ENCODE measurements at regions not wholly inside any gene's neighbourhood (a gene's known extent, or its start where the extent isn't known, plus 50 kb on each side); places are given as distances from the start of the nearest gene placed in this dataset.
"Not testable (repeated sequence)": the region's sequence is repeated elsewhere in the genome, so short reads cannot be mapped to it uniquely, and the experiment has no call there.

DNA sequence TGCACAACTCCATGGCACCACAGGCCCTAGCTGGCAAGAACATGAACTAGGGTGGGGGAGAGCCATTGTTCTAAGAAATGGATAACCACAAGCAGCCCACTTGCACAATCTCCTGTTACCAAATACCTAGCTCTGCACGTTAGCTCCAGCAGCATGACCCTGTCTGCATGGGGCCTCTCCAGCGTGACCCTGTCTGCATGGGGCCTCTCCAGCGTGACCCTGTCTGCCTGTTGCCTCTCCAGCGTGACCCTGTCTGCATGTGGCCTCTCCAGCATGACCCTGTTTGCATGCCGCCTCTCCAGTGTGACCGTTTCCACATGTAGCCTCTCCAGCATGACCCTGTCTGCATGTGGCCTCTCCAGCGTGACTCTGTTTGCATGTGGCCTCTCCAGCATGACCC is 356.7 kb downstream of the CNTNAP3B start:
- H3K4me3 Mint-ChIP-seq (ENCODE audit: low read depth, unreplicated experiment); BruUV-seq (replicated peaks); H3K4me1 Mint-ChIP-seq (ENCODE audit: low read depth, unreplicated experiment); H3K9me3 Mint-ChIP-seq (ENCODE audit: low read depth, unreplicated experiment); H3K36me3 Mint-ChIP-seq (ENCODE audit: insufficient read depth, unreplicated experiment); CTCF ChIA-PET; DNase-seq; intact Hi-C loops (cut with micrococcal nuclease; ENCODE audit: unreplicated experiment); H3K27ac Mint-ChIP-seq (ENCODE audit: unreplicated experiment); H3K27me3 Mint-ChIP-seq (ENCODE audit: unreplicated experiment): not testable (repeated sequence)

DNA sequence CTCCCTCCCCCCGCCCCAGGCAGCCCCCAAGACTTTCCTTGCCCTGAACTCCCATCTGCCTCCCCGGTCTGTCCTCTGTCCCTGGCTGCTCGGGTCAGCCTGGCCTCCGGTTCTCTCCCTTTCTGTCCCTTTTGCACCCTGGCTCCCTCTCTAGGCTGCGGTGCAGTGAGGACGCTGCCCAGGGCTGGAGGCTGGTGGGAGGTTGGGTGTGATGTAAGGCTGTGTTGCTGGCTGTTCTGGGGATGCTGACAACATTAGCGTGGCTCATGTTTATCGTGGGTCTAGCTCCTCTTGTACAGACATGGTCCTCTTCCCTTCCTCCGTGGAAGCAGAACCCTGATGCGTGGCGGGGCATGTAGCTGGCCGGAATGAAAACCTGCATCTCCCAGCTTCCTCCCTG is 357.5 kb downstream of the CNTNAP3B start:
- H3K9me3 Mint-ChIP-seq (ENCODE audit: low read depth, unreplicated experiment); H3K27me3 Mint-ChIP-seq (ENCODE audit: unreplicated experiment); H3K4me3 Mint-ChIP-seq (ENCODE audit: low read depth, unreplicated experiment); H3K27ac Mint-ChIP-seq (ENCODE audit: unreplicated experiment); intact Hi-C loops (cut with micrococcal nuclease; ENCODE audit: unreplicated experiment); CTCF ChIA-PET; DNase-seq; H3K4me1 Mint-ChIP-seq (ENCODE audit: low read depth, unreplicated experiment); H3K36me3 Mint-ChIP-seq (ENCODE audit: insufficient read depth, unreplicated experiment); BruUV-seq (replicated peaks): not testable (repeated sequence)

DNA sequence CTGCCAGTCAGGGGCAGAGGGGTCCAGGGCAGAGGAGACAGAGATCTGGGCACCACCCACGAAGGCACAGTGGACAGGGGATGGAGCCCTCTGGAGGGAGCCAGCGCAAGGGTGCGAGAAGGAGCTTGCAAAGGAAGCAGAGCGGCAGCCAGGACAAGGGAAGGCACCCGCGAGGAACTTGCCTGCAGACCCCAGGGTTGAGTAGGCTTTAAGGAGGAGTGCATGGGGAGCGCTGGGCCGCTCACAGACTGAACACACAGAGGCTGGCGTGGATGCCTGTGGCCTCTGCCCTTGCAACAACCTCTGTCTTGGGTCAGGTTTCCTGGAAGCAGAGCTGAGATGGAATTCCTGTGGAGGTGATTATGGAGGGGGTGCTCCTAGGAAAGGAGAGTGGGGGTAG is 374.4 kb downstream of the CNTNAP3B start:
- H3K27ac Mint-ChIP-seq (ENCODE audit: unreplicated experiment); CTCF ChIA-PET; H3K36me3 Mint-ChIP-seq (ENCODE audit: insufficient read depth, unreplicated experiment); DNase-seq; H3K27me3 Mint-ChIP-seq (ENCODE audit: unreplicated experiment); intact Hi-C loops (cut with micrococcal nuclease; ENCODE audit: unreplicated experiment); H3K9me3 Mint-ChIP-seq (ENCODE audit: low read depth, unreplicated experiment); H3K4me3 Mint-ChIP-seq (ENCODE audit: low read depth, unreplicated experiment); BruUV-seq (replicated peaks); H3K4me1 Mint-ChIP-seq (ENCODE audit: low read depth, unreplicated experiment): not testable (repeated sequence)

DNA sequence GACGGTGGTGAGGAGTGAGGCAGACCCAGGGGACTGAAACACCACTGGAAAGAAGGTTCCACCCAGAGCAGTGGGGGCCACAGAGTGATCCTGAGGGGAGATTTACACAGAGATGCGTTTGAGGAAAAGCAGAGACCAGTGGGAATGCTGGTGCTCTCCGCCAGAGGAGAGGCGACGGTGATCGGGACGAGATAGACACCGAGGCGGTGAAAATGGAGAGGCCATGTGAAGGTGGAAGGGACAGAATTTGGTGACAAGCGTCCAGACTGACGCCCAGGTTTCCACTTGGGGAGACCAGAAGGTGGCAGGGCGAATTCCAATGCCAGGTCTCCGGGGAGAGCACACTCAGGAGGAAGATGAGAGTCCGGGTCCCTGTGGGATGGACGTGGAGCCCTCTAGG is 374.8 kb downstream of the CNTNAP3B start:
- H3K4me1 Mint-ChIP-seq (ENCODE audit: low read depth, unreplicated experiment); H3K4me3 Mint-ChIP-seq (ENCODE audit: low read depth, unreplicated experiment); H3K27ac Mint-ChIP-seq (ENCODE audit: unreplicated experiment); H3K36me3 Mint-ChIP-seq (ENCODE audit: insufficient read depth, unreplicated experiment); H3K27me3 Mint-ChIP-seq (ENCODE audit: unreplicated experiment); DNase-seq; H3K9me3 Mint-ChIP-seq (ENCODE audit: low read depth, unreplicated experiment); intact Hi-C loops (cut with micrococcal nuclease; ENCODE audit: unreplicated experiment); BruUV-seq (replicated peaks); CTCF ChIA-PET: not testable (repeated sequence)

DNA sequence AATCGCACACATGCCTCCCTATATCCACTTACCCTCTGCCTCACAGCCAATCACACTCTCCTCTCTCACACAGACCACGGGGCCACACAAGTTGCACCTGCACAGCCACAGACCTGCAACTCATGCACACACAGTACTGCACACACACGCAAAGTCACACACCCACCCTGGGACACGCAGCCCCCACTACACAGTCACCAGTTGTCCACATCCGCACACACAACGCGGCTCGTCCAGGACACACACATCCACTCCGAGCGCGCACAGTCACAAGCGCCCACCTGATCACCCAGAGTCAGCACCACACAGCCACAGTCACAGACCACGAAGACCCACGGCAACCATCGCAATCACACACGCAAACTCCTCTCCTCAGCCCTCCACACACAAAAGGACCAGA is 387.3 kb downstream of the CNTNAP3B start:
- H3K4me3 Mint-ChIP-seq (ENCODE audit: low read depth, unreplicated experiment) = not testable (repeated sequence)

DNA sequence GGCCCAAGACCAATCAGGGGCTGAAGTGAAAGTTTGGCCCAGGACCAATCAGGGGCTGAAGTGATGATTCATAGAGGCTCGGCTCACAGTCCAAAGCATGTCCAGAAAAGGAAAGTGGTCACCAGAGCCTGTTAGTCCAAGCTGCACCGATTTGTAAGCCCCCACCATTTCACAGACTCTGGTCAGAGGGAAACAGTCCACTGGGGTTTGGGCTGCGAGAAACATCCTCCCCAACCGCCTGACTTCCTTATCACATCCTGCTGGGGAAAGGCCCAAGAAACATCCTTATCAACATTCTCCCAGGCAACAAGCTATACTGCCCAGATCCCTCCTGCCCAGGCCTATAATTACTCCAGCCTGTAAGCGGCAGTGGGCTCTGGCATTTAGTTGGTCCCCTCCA is 388.1 kb downstream of the CNTNAP3B start:
- H3K27ac Mint-ChIP-seq (ENCODE audit: unreplicated experiment); intact Hi-C loops (cut with micrococcal nuclease; ENCODE audit: unreplicated experiment); BruUV-seq (replicated peaks): not testable (repeated sequence)

More for the DNA sequence above, 387.3 kb downstream of the CNTNAP3B start:
- H3K4me1 Mint-ChIP-seq (ENCODE audit: low read depth, unreplicated experiment); H3K9me3 Mint-ChIP-seq (ENCODE audit: low read depth, unreplicated experiment); CTCF ChIA-PET; DNase-seq; intact Hi-C loops (cut with micrococcal nuclease; ENCODE audit: unreplicated experiment); BruUV-seq (replicated peaks); H3K36me3 Mint-ChIP-seq (ENCODE audit: insufficient read depth, unreplicated experiment); H3K27ac Mint-ChIP-seq (ENCODE audit: unreplicated experiment); H3K27me3 Mint-ChIP-seq (ENCODE audit: unreplicated experiment): not testable (repeated sequence)

DNA sequence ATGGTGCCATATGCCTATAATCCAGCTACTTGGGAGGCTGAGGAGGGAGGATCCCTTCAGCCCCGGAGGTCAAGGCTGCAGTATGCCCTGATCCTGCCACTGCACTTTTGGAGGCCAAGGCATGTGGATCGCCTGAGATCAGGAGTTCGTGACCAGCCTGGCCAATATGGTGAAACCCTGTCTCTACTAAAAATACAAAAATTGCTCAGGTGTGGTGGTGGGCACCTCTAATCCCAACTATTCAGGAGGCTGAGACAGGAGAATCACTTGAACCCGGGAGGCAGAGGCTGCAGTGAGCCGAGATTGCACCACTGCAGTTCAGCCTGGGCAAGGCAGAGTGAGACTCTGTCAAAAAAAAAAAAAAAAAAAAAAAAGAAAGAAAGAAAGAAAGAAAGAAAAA is 390.5 kb downstream of the CNTNAP3B start:
- H3K27ac Mint-ChIP-seq (ENCODE audit: unreplicated experiment); H3K4me3 Mint-ChIP-seq (ENCODE audit: low read depth, unreplicated experiment); DNase-seq; H3K36me3 Mint-ChIP-seq (ENCODE audit: insufficient read depth, unreplicated experiment); H3K9me3 Mint-ChIP-seq (ENCODE audit: low read depth, unreplicated experiment); H3K27me3 Mint-ChIP-seq (ENCODE audit: unreplicated experiment); intact Hi-C loops (cut with micrococcal nuclease; ENCODE audit: unreplicated experiment); H3K4me1 Mint-ChIP-seq (ENCODE audit: low read depth, unreplicated experiment); BruUV-seq (replicated peaks); CTCF ChIA-PET: not testable (repeated sequence)

More for the DNA sequence above, 388.1 kb downstream of the CNTNAP3B start:
- CTCF ChIA-PET; H3K4me3 Mint-ChIP-seq (ENCODE audit: low read depth, unreplicated experiment); H3K9me3 Mint-ChIP-seq (ENCODE audit: low read depth, unreplicated experiment); H3K4me1 Mint-ChIP-seq (ENCODE audit: low read depth, unreplicated experiment); H3K36me3 Mint-ChIP-seq (ENCODE audit: insufficient read depth, unreplicated experiment); H3K27me3 Mint-ChIP-seq (ENCODE audit: unreplicated experiment): not testable (repeated sequence)
- DNase-seq = peak; percentile 13

DNA sequence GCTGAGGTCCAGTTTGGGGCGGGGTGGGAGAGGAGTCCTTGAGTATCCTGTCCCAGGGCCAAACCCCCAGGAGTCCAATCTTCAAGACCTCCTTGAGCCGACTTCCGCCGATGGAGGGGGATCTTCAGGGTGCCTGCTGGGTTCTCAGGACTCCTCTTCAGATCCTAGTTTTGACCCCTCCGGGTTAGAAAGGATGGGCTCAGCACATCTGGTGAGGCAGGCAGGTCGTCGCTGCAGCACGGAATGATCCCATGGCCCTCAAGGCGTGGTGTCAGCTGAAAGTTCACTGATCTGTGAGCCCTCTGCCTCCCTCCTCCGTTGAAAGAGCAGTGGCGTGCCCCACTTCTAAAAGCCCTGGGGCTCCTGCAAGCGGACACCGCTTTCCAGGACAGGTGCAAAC is 430.0 kb downstream of the CNTNAP3B start:
- BruUV-seq (replicated peaks); H3K36me3 Mint-ChIP-seq (ENCODE audit: insufficient read depth, unreplicated experiment); H3K4me3 Mint-ChIP-seq (ENCODE audit: low read depth, unreplicated experiment); H3K4me1 Mint-ChIP-seq (ENCODE audit: low read depth, unreplicated experiment); intact Hi-C loops (cut with micrococcal nuclease; ENCODE audit: unreplicated experiment); H3K9me3 Mint-ChIP-seq (ENCODE audit: low read depth, unreplicated experiment); H3K27ac Mint-ChIP-seq (ENCODE audit: unreplicated experiment); DNase-seq; CTCF ChIA-PET; H3K27me3 Mint-ChIP-seq (ENCODE audit: unreplicated experiment): not testable (repeated sequence)

DNA sequence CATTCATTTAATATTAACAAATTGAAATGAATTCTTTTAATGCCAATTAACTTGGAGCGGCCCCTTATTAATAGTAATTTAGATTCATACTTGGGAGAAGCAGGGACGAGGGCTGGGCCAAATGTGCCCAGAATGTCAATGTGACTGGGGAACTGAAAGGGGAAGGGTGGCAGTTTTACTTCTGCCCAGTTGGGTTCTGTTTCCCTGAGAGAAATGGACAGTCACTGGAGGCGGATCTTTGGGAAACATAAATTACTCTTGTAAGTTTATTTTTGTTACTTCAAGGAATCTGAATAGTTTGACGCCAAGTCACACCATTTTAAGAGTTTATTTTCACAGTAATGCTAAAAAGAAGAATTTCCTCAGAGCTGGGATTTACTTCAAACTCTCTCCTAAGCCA is 432.1 kb downstream of the CNTNAP3B start:
- H3K27me3 Mint-ChIP-seq (ENCODE audit: unreplicated experiment); H3K27ac Mint-ChIP-seq (ENCODE audit: unreplicated experiment); H3K4me1 Mint-ChIP-seq (ENCODE audit: low read depth, unreplicated experiment); CTCF ChIA-PET; H3K9me3 Mint-ChIP-seq (ENCODE audit: low read depth, unreplicated experiment); DNase-seq; H3K36me3 Mint-ChIP-seq (ENCODE audit: insufficient read depth, unreplicated experiment); intact Hi-C loops (cut with micrococcal nuclease; ENCODE audit: unreplicated experiment); H3K4me3 Mint-ChIP-seq (ENCODE audit: low read depth, unreplicated experiment); BruUV-seq (replicated peaks): not testable (repeated sequence)

DNA sequence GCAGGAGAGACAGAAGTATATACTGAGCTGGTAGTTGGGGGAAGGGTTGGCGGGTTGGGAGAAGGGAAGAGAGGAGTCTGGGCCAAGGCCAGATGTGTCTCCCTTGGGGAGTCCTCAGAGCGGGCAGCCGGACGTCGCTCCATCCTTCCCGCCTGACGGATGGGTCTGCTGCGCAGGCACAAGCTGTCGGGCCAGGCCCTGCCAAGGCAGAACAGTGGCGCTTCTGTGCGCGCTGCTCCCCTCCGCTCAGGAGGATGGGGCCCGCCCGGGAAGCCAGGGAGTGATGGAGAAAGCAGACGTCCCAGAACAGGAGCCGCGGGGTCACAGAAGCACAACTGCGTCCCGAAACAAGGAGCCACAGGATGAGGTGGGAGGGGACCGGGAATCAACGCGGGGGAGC is 449.9 kb downstream of the CNTNAP3B start:
- intact Hi-C loops (cut with micrococcal nuclease; ENCODE audit: unreplicated experiment) = not testable (repeated sequence)

DNA sequence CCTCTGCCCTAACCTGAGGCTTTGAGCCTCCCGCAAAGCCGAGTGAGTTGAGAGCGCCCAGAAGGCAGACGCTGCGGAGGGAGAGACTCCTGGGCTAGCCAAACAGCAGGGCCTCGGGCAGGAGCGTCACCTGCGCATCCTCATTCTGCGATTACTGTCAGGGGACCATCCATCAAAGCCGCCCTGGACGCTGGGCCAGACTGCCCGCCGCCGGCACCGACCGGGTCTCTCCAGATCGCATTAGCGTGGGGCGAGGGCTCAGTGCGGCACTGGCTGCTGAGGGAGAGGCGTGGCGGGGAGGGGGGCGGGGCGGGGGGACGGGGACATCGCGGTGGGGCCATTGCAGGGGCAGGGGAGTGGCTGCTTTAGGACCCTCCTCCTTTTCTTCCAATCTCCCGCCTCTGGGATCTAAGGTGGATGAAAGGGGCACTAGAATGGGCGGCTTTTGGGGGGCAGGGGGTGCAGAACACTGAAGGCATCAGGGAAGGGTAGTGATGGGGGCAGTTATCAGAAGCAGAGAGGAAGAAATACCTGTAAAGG is 465.7 kb downstream of the CNTNAP3B start:
- H3K4me3 Mint-ChIP-seq (ENCODE audit: low read depth, unreplicated experiment); H3K9me3 Mint-ChIP-seq (ENCODE audit: low read depth, unreplicated experiment); H3K4me1 Mint-ChIP-seq (ENCODE audit: low read depth, unreplicated experiment); H3K27ac Mint-ChIP-seq (ENCODE audit: unreplicated experiment); BruUV-seq (replicated peaks); DNase-seq; CTCF ChIA-PET; H3K36me3 Mint-ChIP-seq (ENCODE audit: insufficient read depth, unreplicated experiment); H3K27me3 Mint-ChIP-seq (ENCODE audit: unreplicated experiment); intact Hi-C loops (cut with micrococcal nuclease; ENCODE audit: unreplicated experiment): not testable (repeated sequence)

More for the DNA sequence above, 449.9 kb downstream of the CNTNAP3B start:
- H3K9me3 Mint-ChIP-seq (ENCODE audit: low read depth, unreplicated experiment); H3K4me3 Mint-ChIP-seq (ENCODE audit: low read depth, unreplicated experiment); H3K4me1 Mint-ChIP-seq (ENCODE audit: low read depth, unreplicated experiment); H3K27ac Mint-ChIP-seq (ENCODE audit: unreplicated experiment); DNase-seq; CTCF ChIA-PET; H3K36me3 Mint-ChIP-seq (ENCODE audit: insufficient read depth, unreplicated experiment); BruUV-seq (replicated peaks); H3K27me3 Mint-ChIP-seq (ENCODE audit: unreplicated experiment): not testable (repeated sequence)
